Type B pancreatic cell (in vitro differentiated cells): ENCODE measurements at regions not wholly inside any gene's neighbourhood (a gene's known extent, or its start where the extent isn't known, plus 50 kb on each side); places are given as distances from the start of the nearest gene placed in this dataset.
"Not testable (repeated sequence)": the region's sequence is repeated elsewhere in the genome, so short reads cannot be mapped to it uniquely, and the experiment has no call there.

Experiments
- DNase-seq: peaks from one replicate; pipeline ENCODE4 v3.0.0; 2021; ENCODE audit warnings: mixed read lengths; ENCODE audit not compliant: unreplicated experiment; ENCODE audit errors: extremely low spot score
- H3K27ac Mint-ChIP-seq: 2 replicates; pipeline ENCODE4 v1.8.0; 2021; ENCODE audit warnings: mild to moderate bottlenecking, mixed read lengths
- H3K27me3 Mint-ChIP-seq: 2 replicates; pipeline ENCODE4 v1.8.0; 2021; ENCODE audit warnings: mixed read lengths
- H3K36me3 Mint-ChIP-seq: 2 replicates; pipeline ENCODE4 v1.8.0; 2021; ENCODE audit warnings: mixed read lengths
- H3K4me1 Mint-ChIP-seq: one replicate; pipeline ENCODE4 v1.8.0; 2021; ENCODE audit warnings: mixed read lengths; ENCODE audit not compliant: unreplicated experiment
- H3K4me3 Mint-ChIP-seq: 2 replicates; pipeline ENCODE4 v1.8.0; 2021; ENCODE audit warnings: mild to moderate bottlenecking, mixed read lengths
- H3K9me3 Mint-ChIP-seq: 2 replicates; pipeline ENCODE4 v1.8.0; 2021; ENCODE audit warnings: mixed read lengths
- TF ChIP-seq, protein P1 (sequence below): fragments of 200-600 bp; sonication (generic); conservative IDR thresholded peaks from 2 replicates; pipeline ENCODE4 v1.5.0; 2021; ENCODE audit warnings: antibody characterized with exemption, mild to moderate bottlenecking

DNA sequence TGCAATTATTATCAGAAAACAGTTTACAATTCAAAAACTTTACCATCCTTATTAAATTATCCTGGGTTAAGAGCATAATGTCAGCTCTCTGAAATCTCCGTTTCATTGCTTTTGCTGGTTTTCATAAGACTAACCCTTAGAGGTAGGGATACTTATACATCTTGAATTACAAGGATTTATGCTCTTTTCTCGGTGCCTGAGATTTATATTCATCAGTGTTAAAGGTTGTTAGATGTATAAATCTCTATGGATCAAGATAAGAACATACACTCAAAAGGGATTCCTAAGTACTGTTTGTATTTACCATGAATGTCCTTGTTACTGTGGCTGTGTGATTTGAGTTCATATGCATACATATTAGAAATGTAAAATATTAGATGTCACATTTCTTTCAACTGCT lies 684.7 kb downstream of the EFNA5 start:
- H3K4me3 Mint-ChIP-seq: no peak overlapping the region
- no peak overlapping the region for H3K27ac Mint-ChIP-seq
- peaks cover 4% of the 10 kb centered on the region for H3K27me3 Mint-ChIP-seq
- no peaks in the 10 kb centered on the region for H3K9me3 Mint-ChIP-seq
- no peaks in the 10 kb centered on the region for H3K36me3 Mint-ChIP-seq
- DNase-seq: no peak
- TF ChIP-seq, protein P1, sequence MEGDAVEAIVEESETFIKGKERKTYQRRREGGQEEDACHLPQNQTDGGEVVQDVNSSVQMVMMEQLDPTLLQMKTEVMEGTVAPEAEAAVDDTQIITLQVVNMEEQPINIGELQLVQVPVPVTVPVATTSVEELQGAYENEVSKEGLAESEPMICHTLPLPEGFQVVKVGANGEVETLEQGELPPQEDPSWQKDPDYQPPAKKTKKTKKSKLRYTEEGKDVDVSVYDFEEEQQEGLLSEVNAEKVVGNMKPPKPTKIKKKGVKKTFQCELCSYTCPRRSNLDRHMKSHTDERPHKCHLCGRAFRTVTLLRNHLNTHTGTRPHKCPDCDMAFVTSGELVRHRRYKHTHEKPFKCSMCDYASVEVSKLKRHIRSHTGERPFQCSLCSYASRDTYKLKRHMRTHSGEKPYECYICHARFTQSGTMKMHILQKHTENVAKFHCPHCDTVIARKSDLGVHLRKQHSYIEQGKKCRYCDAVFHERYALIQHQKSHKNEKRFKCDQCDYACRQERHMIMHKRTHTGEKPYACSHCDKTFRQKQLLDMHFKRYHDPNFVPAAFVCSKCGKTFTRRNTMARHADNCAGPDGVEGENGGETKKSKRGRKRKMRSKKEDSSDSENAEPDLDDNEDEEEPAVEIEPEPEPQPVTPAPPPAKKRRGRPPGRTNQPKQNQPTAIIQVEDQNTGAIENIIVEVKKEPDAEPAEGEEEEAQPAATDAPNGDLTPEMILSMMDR: no peak
- no peaks in the 10 kb centered on the region for H3K4me1 Mint-ChIP-seq

DNA sequence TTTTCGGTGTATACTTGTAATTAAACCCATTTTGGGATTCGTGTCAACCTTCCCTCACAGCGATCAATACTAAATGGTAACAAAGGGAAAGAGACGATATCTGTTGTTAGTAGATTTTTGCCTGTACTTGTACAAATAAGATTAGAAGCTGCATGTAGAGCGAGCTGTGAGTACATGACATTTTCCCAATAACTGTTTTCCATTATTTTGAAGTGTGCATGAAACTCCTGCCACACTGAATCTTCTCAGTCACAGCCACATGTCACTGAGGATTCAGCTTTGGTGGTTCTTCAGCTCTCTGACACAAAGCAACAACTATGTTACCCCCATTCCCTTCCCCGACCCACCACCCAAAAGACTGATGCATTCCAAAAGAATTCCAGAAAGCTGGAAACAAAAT lies 685.6 kb downstream of the EFNA5 start:
- Mint-ChIP-seq H3K27me3 (peaks cover 12% of the 10 kb centered on the region), H3K27ac (no peak overlapping the region), H3K4me3 (no peak overlapping the region), H3K9me3 (no peaks in the 10 kb centered on the region), H3K36me3 (no peaks in the 10 kb centered on the region), H3K4me1 (no peaks in the 10 kb centered on the region)
- TF ChIP-seq, protein P1: no peak
- DNase-seq: no peak

DNA sequence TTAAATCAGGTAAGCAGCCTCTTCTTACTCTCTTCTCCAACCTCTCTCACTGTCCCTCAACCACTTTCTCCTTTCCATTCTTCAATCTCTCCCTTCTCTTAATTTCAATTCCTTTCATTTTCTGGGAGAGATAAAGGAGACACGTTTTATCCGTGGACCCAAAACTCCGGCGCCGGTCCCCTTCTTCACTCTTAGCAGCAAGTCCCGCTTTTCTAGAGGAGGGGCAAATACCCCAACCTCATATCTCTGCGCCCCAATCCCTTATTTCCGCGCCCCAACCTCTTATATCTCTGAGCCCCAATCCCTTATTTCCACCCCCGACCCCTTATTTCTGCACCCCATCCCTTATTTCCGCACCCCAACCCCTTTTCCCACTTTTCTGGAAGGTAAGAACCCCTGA lies 691.6 kb downstream of the EFNA5 start:
- not testable (repeated sequence) for DNase-seq, H3K36me3 Mint-ChIP-seq, H3K27ac Mint-ChIP-seq, H3K4me3 Mint-ChIP-seq, H3K9me3 Mint-ChIP-seq, H3K4me1 Mint-ChIP-seq
- H3K27me3 Mint-ChIP-seq: peaks cover 31% of the 10 kb centered on the region

DNA sequence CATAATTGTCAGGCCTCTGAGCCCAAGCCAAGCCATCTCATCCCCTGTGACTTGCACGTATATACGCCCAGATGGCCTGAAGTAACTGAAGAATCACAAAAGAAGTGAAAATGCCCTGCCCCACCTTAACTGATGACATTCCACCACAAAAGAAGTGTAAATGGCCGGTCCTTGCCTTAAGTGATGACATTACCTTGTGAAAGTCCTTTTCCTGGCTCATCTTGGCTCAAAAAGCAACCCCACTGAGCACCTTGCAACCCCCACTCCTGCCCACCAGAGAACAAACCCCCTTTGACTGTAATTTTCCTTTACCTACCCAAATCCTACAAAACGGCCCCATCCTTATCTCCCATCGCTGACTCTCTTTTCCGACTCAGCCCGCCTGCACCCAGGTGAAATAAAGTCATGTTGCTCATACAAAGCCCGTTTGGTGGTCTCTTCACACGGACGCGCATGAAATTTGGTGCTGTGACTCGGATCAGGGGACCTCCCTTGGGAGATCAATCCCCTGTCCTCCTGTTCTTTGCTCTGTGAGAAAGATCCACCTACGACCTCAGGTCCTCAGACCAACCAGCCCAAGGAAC lies 692.1 kb downstream of the EFNA5 start:
- peaks cover 31% of the 10 kb centered on the region for H3K27me3 Mint-ChIP-seq
- H3K4me3 Mint-ChIP-seq, DNase-seq, H3K4me1 Mint-ChIP-seq, H3K36me3 Mint-ChIP-seq, H3K27ac Mint-ChIP-seq, H3K9me3 Mint-ChIP-seq: not testable (repeated sequence)

DNA sequence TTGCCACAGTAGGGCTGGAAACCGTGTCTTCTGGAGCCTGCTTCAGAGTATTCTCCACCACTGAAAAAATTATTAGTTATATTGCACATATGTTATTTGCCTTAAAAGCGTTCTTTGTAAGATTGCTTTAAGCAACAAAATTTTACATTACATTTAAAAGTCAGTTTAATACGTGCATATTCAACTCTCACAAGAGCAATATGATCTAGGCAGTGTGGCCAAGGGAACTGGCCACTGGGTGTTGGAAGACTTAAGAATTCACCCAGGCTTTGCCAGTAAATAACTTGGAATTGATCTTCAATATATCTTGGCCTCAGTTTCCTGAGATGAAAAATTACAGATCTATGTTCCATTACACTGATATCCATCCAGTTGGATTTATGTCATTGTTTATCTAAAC lies 694.4 kb downstream of the EFNA5 start:
- Mint-ChIP-seq H3K4me1 (no peaks in the 10 kb centered on the region), H3K4me3 (no peak overlapping the region), H3K27me3 (peaks cover 31% of the 10 kb centered on the region), H3K36me3 (no peaks in the 10 kb centered on the region), H3K27ac (no peak overlapping the region), H3K9me3 (peaks cover 5% of the 10 kb centered on the region)
- no peak for DNase-seq
- TF ChIP-seq, protein P1: no peak

DNA sequence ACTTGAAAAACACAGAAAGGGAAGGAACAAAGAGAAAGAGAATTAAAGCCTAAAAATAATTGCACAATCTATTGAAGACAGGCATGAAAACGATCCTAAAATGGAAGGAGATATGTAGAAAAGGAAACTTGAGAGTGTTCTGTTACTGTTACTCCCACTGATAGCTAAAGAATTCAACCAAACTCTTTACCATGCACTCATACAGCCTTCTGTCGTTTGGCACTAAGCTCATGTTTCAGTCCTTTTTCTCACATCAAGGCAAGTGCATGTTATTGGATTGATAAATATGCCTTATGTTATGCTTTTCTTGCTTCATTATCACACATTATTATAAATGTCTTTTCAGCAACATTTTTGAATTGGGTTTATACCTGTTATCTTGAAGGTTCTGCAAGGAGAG lies 696.5 kb downstream of the EFNA5 start:
- Mint-ChIP-seq H3K4me3 (no peak overlapping the region), H3K4me1 (no peaks in the 10 kb centered on the region), H3K27me3 (peaks cover 10% of the 10 kb centered on the region), H3K27ac (no peak overlapping the region), H3K36me3 (no peaks in the 10 kb centered on the region), H3K9me3 (no peaks in the 10 kb centered on the region)
- no peak for DNase-seq
- TF ChIP-seq, protein P1: no peak
